HUDEP-2 (cell line): ENCODE measurements at regions not wholly inside any gene's neighbourhood (a gene's known extent, or its start where the extent isn't known, plus 50 kb on each side); places are given as distances from the start of the nearest gene placed in this dataset.
"Not testable (repeated sequence)": the region's sequence is repeated elsewhere in the genome, so short reads cannot be mapped to it uniquely, and the experiment has no call there.

Experiments
- DNase-seq, 76 experiments: peaks; one replicate each; lab custom pipeline; 2025; ENCODE audit not compliant: unreplicated experiment in 76 of 76; lab: John Stamatoyannopoulos, UW

DNA sequence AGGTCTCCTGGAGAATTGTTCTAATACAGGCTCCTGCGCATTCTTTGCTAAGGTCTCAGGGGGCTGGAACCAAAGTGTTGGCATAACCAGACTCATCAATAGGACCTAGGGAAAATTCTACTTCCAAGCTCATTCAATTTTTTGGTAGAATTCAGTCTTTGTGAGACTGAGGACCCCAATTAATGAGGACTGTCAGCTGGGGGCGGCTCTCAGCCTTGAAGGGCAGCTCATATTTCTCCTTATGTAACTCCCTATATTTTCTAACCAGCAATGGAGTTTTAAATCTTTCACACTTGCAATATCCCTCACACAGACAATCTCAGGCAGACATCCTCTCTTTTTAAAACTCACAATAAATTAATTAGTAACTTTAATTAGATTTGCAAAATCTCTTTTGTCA, 476.4 kb upstream of the LRFN5 start:
- DNase-seq, result no peak

DNA sequence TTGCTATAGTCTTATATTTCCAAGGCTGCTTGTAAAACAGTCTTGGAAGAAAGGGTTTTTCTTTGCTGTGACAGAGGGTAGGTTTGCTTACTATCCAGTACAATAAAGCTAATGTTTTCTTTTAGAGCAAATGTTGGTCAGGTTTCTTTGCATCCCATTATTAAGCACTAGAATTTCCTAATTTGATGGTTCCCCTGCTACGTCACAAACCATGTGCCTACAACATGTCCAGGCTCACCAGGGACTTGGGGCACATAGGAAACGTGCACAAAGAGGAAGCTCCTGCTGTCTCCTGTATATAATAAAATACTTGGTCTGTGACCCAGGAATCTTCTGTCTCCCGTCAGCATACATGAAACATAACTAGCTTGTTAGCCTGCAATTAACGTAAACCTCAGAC, 486.3 kb upstream of the LRFN5 start:
- DNase-seq, result no peak

DNA sequence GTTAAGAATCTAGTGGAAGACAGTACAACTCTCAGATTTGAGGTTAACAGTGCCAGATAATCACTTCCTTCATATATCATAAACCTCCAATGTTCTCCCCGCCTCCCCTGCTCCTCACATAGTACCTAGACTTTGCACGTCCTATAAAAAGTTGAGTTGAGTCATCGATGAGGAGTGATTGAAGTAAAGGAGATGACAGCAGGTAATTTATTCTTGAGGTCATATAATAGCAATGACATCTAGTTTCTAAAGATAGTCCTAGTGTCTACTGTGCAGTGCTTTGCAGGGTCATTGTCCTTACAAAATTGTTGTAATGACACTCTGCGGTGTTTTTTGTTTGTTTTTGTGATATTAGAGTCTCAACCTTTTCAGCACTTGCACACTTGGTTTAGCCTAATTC, 510.5 kb upstream of the LRFN5 start:
- DNase-seq, result no peak

DNA sequence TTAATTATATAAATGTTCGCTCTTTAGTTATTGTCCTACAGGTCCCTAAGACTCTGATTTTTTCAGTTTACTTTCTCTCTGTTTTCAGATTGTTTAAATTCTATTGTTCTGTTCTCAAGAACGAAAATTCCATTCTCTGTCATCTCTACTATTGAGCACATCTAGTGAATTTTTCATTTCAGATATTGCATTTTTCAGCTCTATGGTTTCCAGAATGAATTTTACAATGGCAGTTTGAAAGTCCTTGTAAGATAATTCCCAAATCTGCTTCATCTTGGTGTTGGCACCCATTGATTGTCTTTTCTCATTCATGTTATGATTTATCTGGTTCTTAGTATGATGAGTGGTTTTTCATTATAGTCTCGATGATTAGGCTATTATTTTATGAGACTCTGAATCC, 519.6 kb upstream of the LRFN5 start:
- DNase-seq, result no peak

DNA sequence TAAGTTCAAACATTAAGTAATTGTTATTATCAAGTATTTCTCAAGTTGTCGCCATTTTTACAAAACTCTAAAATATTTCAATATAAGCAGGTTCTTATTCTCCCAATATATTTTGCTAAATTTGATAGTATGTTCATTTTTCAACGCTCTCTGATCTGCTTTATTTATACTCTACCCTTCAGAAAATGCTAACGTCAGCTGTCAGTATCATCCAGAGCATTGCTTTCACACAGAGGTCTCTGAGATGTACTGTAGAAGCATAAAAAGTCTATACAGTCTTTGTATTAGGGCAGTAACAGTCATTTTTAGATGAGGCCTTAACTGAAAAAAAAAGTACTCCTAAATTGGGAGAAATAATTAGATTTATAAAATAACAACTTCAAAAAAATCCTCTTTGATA, 533.1 kb upstream of the LRFN5 start:
- no peak for DNase-seq

DNA sequence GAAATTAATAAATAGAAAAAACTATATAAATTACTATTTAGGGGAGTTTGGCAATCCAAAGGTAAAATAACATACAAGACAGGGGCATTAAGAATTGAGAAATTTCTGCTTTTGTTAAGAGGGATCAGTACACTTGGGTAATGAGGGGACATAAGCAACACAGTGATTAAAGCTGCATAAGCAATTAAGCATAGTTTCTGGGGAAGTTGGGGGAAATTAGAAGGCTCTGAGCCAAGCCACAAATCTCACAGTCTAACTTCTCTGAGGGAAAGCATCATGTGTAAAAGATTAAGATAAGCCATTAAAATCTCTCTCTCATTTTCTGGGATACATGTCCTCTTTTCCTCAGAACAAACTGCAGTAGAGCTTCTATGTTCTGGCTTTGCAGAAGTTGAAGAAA, 533.9 kb upstream of the LRFN5 start:
- no peak for DNase-seq

DNA sequence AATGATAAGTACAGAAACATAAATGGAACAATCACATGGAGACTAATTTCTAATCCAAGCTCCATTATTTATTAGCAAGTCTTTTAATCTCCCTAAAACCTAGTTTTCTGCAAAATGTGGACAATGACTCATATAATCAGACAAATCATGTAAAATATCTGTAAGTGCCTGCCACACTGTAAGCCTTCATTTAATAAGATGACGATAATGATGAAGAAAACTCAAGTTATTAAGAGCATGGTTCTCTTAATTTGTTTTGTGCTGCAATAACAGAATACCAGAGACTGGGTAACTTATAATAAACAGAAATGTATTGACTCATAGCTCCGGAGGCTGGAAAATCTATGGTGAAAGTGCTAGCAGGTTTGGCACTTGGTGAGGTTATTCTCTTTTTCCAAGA, 535.3 kb upstream of the LRFN5 start:
- DNase-seq, result no peak

DNA sequence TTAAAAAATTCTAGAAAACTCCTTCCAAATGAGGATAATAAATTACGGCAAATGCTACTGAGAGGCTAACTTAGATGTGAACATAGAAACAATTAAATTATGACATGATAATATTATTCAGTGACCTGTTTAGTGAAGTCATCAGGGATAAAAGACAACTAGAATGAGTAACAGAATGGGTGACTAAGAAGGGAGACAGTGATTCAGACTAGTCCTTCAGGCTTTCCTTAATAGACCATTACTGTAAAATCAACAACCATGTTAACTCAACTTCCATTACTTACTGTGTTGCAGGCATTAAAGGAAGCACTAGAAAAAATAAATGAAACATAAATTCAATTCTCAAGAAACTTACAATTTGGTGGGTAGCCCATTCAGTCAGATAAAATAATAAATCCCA, 543.9 kb upstream of the LRFN5 start:
- DNase-seq, result no peak

DNA sequence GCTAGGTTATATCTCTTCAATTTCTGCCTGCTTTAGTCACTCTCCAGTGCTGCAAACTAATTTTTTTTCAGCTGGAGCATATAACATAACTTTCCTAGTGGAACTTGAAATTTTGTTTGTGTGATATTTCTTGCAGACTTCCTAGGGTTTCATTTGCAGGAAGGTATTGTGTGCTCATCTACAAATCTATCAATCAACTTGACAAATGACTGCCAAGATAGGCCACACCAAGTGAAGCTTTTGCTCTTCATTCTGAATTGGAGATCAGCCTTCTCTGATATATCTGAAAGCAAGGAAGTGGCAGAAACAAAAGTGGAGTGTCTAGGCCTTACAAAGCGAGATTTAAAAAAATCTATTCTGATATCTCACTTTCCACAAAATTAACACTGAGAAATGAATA, 551.1 kb upstream of the LRFN5 start:
- DNase-seq, result no peak

DNA sequence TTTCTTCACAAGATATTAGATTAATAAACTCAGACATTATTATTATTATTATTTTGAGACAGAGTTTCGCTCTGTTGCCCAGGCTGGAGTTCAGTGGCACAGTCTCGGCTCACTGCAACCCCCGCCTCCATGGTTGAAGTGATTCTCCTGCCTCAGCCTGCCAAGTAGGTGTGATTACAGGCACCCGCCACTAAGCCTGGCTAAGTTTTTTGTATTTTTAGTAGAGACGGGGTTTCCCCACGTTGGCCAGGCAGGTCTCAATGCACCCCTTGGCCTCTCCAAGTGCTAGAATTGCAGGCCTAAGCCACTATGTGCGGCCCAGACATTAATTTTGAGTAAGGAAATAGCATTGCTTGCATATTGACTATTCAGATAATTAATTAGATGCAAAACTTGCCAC, 554.9 kb upstream of the LRFN5 start:
- DNase-seq, result no peak

DNA sequence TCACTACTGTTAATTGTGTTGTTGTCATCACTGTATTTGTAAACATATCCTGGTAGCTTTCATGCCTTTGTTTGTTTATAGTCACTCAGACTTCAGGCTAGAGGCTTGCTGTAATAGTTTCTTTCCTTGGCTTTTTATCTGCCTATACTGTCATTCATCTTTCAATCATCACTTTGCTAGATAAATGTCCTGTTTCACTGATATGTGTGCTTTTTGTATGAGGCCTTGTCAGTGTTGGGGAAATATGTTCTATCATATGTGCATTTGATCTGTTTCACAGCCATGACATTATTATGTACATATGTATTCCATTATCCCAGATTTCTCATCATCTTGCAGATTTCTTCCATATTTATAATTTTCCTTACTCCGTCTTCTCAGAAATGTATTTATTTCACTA, 558.9 kb upstream of the LRFN5 start:
- no peak for DNase-seq

DNA sequence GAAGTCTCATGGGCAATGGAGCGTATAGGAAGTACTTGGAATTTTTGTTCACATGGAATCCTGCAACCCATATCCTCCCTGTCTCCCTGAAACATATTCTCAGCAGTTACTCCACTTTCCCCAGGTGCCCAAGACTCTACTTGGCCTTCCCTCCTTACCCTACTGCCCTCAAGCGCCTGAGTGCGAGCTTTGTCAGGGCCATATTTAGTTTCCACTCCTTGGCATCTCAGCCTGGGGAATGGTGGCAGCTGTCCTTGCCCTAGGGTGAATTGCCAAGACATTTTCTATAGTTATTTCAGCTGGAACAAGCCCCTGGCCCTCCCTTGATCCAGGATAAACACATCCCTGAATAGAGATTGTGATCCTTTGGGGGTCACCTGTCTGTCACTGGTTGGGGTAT, 569.3 kb upstream of the LRFN5 start:
- DNase-seq, result no peak

DNA sequence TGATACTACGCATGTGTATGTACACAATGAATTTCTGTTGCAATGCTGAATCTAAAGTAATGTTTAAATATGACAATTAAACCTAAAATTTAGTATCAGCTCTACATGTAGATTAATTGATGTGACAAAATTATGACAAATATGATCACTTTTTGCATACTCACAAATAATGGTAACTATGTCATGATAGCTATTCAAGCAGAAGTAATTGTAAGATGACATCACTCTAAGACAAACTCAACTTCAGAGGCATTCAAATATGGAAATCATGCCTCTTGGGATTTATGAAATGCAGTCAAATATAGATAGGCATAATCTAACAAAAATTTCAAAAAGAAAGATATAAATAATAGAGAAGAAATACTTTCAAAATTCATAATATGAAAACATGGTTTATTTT, 571.7 kb upstream of the LRFN5 start:
- DNase-seq, result no peak

DNA sequence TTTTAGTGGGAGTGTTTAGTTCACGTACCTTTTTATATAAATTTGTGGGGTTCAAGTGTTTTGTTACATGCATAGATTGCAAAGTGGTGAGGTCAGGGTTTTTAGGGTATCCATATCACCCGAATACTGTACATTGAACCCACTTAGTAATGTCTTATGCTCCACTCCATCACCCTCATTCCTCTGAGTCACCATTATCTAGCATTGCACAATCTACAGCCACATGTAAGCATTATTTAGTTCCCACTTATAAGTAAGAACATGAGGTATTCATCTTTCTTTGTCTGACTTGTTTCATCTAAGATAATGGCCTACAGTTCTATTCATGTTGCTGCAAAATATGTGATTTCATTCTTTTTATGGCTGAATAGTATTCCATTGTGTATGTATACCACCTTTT, 583.7 kb upstream of the LRFN5 start:
- no peak for DNase-seq

DNA sequence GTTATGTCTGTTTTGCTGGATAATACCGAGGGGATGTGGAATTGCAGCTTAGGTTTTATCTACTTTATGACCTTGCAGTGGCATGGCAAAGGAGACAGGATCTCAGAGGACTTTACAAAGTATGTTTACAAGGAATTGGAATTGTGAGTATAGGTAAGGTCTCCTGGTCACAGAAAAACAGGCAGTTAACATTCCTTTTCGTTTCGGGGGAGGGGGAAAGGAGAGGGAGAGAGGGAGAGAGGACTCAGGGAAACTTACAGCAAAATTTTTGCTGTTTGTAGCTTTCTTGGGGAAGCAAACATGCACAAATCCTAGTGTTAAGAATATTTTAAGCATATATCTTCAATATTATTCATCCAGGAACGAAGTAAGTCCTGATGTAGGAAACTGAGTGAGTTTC, 590.5 kb upstream of the LRFN5 start:
- no peak for DNase-seq

DNA sequence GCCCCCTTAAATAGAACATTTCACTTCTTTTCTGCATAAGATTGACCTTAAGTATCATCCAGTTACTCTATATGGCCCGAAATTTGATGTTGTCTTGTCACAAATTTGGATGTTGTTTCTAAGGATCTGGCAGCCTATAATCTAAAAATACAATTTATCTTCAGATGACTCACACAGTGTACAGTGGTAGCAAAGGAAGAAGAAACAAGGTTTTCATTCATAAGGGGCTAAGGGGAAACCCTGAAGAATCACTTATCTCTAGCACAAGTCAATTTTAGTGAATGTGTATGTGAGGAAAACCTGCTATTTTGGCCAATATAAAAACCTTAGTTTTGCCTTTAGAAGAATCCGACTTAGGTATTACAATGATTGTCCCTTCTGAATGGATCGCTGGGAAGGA, 606.3 kb upstream of the LRFN5 start:
- DNase-seq, result no peak

DNA sequence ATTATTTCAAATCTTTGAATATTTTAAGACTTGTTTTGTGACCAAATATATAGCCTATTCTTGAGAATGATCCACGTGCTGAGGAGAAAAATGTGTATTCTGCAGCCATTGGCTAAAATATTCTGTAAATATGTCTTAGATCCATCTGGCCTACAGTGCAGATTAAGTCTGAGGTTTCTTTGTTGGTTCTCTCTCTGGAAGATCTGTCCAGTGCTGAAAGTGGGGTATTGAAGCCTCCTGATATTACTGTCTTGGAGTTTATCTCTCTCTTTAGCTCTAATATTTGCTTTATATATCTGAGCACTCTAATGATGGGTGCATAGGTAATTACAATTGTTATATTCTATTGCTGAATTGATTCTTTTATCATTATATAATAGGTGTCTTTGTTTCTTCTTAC, 617.4 kb upstream of the LRFN5 start:
- DNase-seq, result no peak

DNA sequence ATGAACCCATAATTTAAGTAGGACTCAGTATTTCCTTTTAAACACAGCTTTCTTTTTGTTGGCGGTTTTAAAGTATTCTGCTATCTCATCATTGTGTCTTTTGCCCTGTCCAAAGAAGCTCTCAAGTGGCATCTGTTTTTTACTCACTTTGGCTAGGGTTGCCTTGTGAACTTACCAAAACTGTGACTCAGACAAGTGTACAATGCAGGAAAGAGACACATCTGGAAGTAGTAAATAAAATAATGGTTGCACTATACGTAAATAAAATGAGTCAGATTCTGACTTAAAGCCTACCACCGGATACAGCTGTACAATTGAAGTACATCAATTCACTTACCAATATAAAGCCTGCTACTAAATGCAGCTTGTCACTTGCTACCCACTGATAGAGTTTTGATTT, 619.2 kb upstream of the LRFN5 start:
- no peak for DNase-seq

DNA sequence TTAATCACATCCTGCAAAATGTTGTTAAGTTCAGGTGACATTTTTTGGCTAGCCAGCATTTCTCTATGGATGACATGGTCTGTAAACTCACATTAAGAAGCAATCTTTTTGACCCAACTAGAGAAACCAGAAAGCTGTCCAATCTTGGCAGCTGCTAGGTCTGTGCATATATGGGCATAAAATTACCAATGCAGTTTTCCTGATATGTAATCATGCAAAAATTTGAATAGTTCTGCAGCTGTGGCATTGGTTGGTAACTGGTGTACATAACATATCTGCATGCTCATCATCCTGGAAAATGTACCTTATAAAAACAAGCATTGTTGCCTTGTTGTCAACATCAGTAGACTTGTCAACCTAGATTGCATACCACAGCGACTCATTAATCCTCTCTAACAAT, 620.0 kb upstream of the LRFN5 start:
- no peak for DNase-seq

DNA sequence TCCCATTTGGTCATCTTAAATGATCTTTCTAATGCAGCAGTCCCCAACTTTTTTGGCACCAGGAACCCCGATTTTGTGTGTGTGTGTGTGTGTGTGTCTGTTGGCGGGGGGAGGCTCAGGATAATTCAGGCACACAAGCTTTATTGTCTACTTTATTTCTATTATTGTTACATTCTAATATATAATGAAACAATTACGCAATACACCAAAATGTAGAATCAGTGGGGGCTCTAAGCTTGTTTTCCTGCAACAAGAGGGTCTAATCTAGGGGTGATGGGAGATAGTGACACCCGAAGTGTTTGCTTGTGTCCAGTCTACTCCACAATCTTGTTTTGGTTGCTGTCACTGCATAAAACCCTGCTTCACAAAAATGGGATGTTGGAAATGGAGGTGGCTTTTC, 621.1 kb upstream of the LRFN5 start:
- DNase-seq, result no peak

DNA sequence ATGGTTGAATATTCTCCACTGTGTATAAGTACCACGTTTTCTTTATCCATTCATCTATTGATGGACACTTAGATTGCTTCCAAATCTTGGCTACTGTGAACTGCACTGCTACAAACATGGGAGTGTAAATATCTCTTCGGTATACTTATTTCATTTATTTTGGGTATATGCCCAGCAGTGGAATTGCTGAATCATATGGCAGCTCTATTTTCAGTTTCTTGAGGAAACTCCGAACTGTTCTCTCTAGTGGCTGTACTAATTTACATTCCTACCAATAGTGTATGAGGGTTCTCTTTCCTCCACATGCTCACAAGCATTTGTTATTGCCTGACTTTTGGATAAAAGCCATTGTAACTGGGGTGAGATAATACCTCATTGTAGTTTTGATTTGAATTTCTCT, 623.1 kb upstream of the LRFN5 start:
- no peak for DNase-seq

DNA sequence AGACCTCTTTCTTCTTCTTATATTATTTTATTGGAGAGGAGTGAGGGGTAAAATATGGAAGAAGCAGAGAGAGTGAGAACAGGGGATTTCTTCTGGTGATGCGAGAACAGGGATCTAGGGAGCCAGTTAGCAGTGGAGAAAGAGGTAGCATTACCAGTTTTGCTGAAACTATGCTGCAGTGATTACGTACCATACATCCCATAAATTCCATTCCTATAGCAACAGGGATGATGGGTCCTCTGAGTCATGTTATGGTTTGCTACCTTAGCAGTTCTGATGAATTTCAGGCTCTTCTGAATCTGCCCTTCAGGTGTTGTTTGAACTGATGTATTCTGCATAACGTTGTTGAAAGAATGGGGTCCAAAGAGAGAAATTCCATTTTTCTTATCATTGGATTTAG, 625.4 kb upstream of the LRFN5 start:
- no peak for DNase-seq

DNA sequence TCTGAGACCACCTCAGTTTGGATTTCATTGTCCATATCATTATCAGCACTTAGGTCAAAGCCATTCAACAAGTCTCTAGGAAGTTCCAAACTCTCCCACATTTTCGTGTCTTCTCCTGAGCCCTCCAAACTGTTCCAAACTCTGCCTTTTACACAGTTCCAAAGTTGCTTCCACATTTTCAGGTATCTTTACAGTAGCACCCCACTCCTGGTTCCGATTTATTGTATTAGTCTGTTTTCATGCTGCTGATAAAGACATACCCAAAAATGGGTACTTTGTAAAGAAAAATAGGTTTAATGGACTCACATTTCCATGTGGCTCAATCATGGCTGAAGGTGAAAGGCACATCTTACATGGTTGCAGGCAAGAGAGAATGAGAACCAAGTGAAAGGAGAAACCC, 646.4 kb upstream of the LRFN5 start:
- DNase-seq, result not testable (repeated sequence)

DNA sequence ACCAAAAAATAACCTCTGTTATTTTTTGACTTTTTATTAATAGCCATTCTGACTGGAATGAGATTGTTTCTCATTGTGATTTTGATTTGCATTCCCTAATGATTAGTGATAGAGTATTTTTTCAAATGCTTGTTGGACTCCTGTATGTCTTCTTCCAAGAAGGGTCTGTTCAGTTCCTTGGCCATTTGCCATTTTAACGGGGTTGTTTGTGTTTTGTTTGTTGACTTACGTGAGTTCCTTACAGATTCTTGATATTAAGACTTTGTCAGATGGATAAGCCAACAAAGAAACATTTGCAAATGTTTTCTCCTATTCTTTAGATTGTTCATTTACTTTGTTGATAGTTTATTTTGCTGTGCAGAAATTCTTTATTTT, 651.6 kb upstream of the LRFN5 start:
- no peak for DNase-seq
